HK-2 (cell line): ENCODE measurements at regions not wholly inside any gene's neighbourhood (a gene's known extent, or its start where the extent isn't known, plus 50 kb on each side); places are given as distances from the start of the nearest gene placed in this dataset.
"Not testable (repeated sequence)": the region's sequence is repeated elsewhere in the genome, so short reads cannot be mapped to it uniquely, and the experiment has no call there.

ENCODE experiments used
- DNase-seq: peaks from one replicate; pipeline ENCODE4 v3.0.0-alpha.2; 2018; ENCODE audit not compliant: unreplicated experiment

GRCh38 chr16:87093804-87094555 is 223.2 kb downstream of the C16orf95 start:
- DNase-seq = no peak

GRCh38 chr16:87094556-87094865 is 222.7 kb downstream of the C16orf95 start:
- DNase-seq = no peak

- no peak for DNase-seq
These were observed 221.9 kb downstream of the C16orf95 start for GRCh38 chr16:87095271-87095670.

GRCh38 chr16:87096746-87097333 is 220.4 kb downstream of the C16orf95 start:
- DNase-seq = no peak

- no peak for DNase-seq
These were observed 218.8 kb downstream of the C16orf95 start for GRCh38 chr16:87098361-87098760.

- DNase-seq = no peak
These were observed 218.0 kb downstream of the C16orf95 start for GRCh38 chr16:87098976-87099720.

GRCh38 chr16:87100306-87101058 is 216.7 kb downstream of the C16orf95 start:
- DNase-seq = no peak

- no peak for DNase-seq
These were observed 215.3 kb downstream of the C16orf95 start for GRCh38 chr16:87101903-87102302.

- DNase-seq = no peak
These were observed 210.0 kb downstream of the C16orf95 start for GRCh38 chr16:87107201-87107600.

GRCh38 chr16:87108278-87108677 is 208.9 kb downstream of the C16orf95 start:
- no peak for DNase-seq

GRCh38 chr16:87108941-87109340 is 208.3 kb downstream of the C16orf95 start:
- no peak for DNase-seq

GRCh38 chr16:87114832-87115231 is 202.4 kb downstream of the C16orf95 start:
- DNase-seq = no peak

GRCh38 chr16:87115646-87116045 is 201.5 kb downstream of the C16orf95 start:
- DNase-seq = no peak

GRCh38 chr16:87117936-87118335 is 199.3 kb downstream of the C16orf95 start:
- DNase-seq = no peak

GRCh38 chr16:87119168-87119567 is 198.0 kb downstream of the C16orf95 start:
- no peak for DNase-seq

GRCh38 chr16:87119748-87120147 is 197.4 kb downstream of the C16orf95 start:
- DNase-seq = no peak

- no peak for DNase-seq
These were observed 195.4 kb downstream of the C16orf95 start for GRCh38 chr16:87121816-87122215.

GRCh38 chr16:87123356-87124001 is 193.7 kb downstream of the C16orf95 start:
- DNase-seq = no peak

GRCh38 chr16:87124405-87124804 is 192.8 kb downstream of the C16orf95 start:
- not testable (repeated sequence) for DNase-seq

- no peak for DNase-seq
These were observed 191.7 kb downstream of the C16orf95 start for GRCh38 chr16:87125206-87126155.
